HCT116 (cell line): ENCODE measurements at regions not wholly inside any gene's neighbourhood (a gene's known extent, or its start where the extent isn't known, plus 50 kb on each side); places are given as distances from the start of the nearest gene placed in this dataset.

ENCODE experiments used
- ATAC-seq: fragments of 200-7000 bp; cut with Tn5 transposase; 2 replicates; pipeline ENCODE4 v1.9.1; 2020; ENCODE audit warnings: mild to moderate bottlenecking, moderate library complexity
- BruUV-seq: library from RNA; stranded (reverse); fragments of 400-500 nt; replicated peaks from 2 replicates; lab custom pipeline; 2021; lab: Mats Ljungman, UMichigan
- CTCF ChIA-PET: fragments of 300-600 bp; sonication (Branson Sonifier 250); formaldehyde crosslinking; loops from one replicate; lab custom pipeline; 2021; ENCODE audit warnings: antibody characterized with exemption; lab: Charles Lee
- POLR2A ChIA-PET: fragments of 300-600, 350-600 bp; sonication (Branson Sonifier 250); formaldehyde crosslinking; loops from one replicate; lab custom pipeline; 2021; ENCODE audit warnings: antibody characterized with exemption; lab: Charles Lee
- RAD21 ChIA-PET, 2 experiments: fragments of 300-600 bp; sonication (Branson Sonifier 250); formaldehyde crosslinking; loops; one replicate each; lab custom pipeline; 2023; ENCODE audit warnings: low total read pairs in 2 of 2; ENCODE audit not compliant: uncharacterized antibody in 2 of 2, unreplicated experiment in 2 of 2, low non-redundant PET in 1 of 2; lab: Charles Lee
- DNase-seq: peaks from one replicate; pipeline ENCODE4 v3.0.0-alpha.2; 2010; ENCODE audit warnings: low read depth, low spot score
- H2AFZ ChIP-seq: fragments of 200-600 bp; shearing (Covaris generic), sonication (generic); 2 replicates; pipeline ENCODE4 v1.6.1; 2017; ENCODE audit warnings: low read depth, mixed run types, mixed read lengths, antibody characterized with exemption, low read length; ENCODE audit not compliant: poor library complexity, severe bottlenecking
- H3K27ac ChIP-seq: 2 replicates; pipeline ENCODE4 v1.5.1; 2012; ENCODE audit warnings: low read depth, low read length
- H3K27me3 ChIP-seq: fragments of 200-600 bp; sonication (generic); 2 replicates; pipeline ENCODE4 v1.6.1; 2016; ENCODE audit warnings: mixed run types, low read length, mixed read lengths; ENCODE audit not compliant: insufficient read depth
- H3K36me3 ChIP-seq, 2 experiments: fragments of 200-500 bp in 1 of 2; fragments of 200-600 bp in 1 of 2; sonication (Bioruptor generic) in 1 of 2; sonication (generic) in 1 of 2; 2 replicates each; pipeline versions ENCODE4 v1.5.1 to v1.6.1; 2014 to 2016; ENCODE audit warnings: low read length in 2 of 2, inconsistent platforms in 1 of 2, mixed read lengths in 1 of 2, mixed run types in 1 of 2; ENCODE audit not compliant: insufficient read depth in 2 of 2, control insufficient read depth in 1 of 2
- H3K4me1 ChIP-seq, 2 experiments: fragments of 200-600 bp in 1 of 2; sonication (generic) in 1 of 2; 2 replicates each; pipeline versions ENCODE4 v1.5.1 to v1.6.1; 2012 to 2017; ENCODE audit warnings: low read length in 2 of 2, inconsistent platforms in 1 of 2, mild to moderate bottlenecking in 1 of 2, mixed read lengths in 1 of 2, mixed run types in 1 of 2, moderate library complexity in 1 of 2; ENCODE audit not compliant: insufficient read depth in 2 of 2, control insufficient read depth in 1 of 2
- H3K4me2 ChIP-seq: fragments of 200-600 bp; sonication (generic); 2 replicates; pipeline ENCODE4 v1.6.1; 2017; ENCODE audit warnings: mixed run types, low read length, mixed read lengths
- H3K4me3 ChIP-seq, 2 experiments: fragments of 200-600 bp in 1 of 2; sonication (generic) in 1 of 2; replicated peaks in 1 of 2; 2 replicates each; pipeline ENCODE4 v1.5.1; 2011 to 2016; ENCODE audit warnings: low read length in 2 of 2, control low read depth in 1 of 2, low read depth in 1 of 2, mild to moderate bottlenecking in 1 of 2, mixed read lengths in 1 of 2, mixed run types in 1 of 2
- H3K79me2 ChIP-seq: fragments of 200-600 bp; sonication (generic); 2 replicates; pipeline ENCODE4 v1.6.1; 2017; ENCODE audit warnings: mild to moderate bottlenecking, mixed run types, low read length, moderate library complexity, mixed read lengths; ENCODE audit not compliant: insufficient read depth
- H3K9ac ChIP-seq: fragments of 200-600 bp; sonication (generic); 2 replicates; pipeline ENCODE4 v1.6.1; 2016; ENCODE audit warnings: low read length, mixed read lengths
- H3K9me2 ChIP-seq: fragments of 200-600 bp; sonication (generic), shearing (Covaris generic); 2 replicates; pipeline ENCODE4 v1.6.1; 2017; ENCODE audit warnings: mixed run types, mild to moderate bottlenecking, moderate library complexity; ENCODE audit not compliant: insufficient read depth
- H3K9me3 ChIP-seq, 2 experiments: fragments of 200-500 bp in 1 of 2; fragments of 200-600 bp in 1 of 2; sonication (Bioruptor generic) in 1 of 2; sonication (generic) in 1 of 2; 2 replicates each; pipeline ENCODE4 v1.6.1; 2014 to 2017; ENCODE audit warnings: low read length in 2 of 2, mixed read lengths in 2 of 2, inconsistent platforms in 1 of 2, low read depth in 1 of 2, mild to moderate bottlenecking in 1 of 2, mixed run types in 1 of 2, moderate library complexity in 1 of 2; ENCODE audit not compliant: control insufficient read depth in 1 of 2, insufficient read depth in 1 of 2
- H4K20me1 ChIP-seq: fragments of 200-600 bp; sonication (generic), shearing (Covaris generic); 2 replicates; pipeline ENCODE4 v1.6.1; 2017; ENCODE audit warnings: mixed run types, mild to moderate bottlenecking, moderate library complexity; ENCODE audit not compliant: insufficient read depth
- EGR1 ChIP-seq: IDR thresholded peaks from 2 replicates; pipeline ENCODE4 v1.6.1; 2012; ENCODE audit warnings: low read depth
- FOSL1 ChIP-seq: IDR thresholded peaks from 2 replicates; pipeline ENCODE4 v1.6.1; 2012; ENCODE audit warnings: low read depth
- JUND ChIP-seq: IDR thresholded peaks from 2 replicates; pipeline ENCODE4 v1.6.1; 2012
- SIN3A ChIP-seq: IDR thresholded peaks from 2 replicates; pipeline ENCODE4 v1.6.1; 2012; ENCODE audit warnings: low read depth
- SP1 ChIP-seq: IDR thresholded peaks from 2 replicates; pipeline ENCODE4 v1.6.1; 2012; ENCODE audit warnings: low read depth
- YY1 ChIP-seq: IDR thresholded peaks from 2 replicates; pipeline ENCODE4 v1.6.1; 2011; ENCODE audit warnings: low read length, low read depth, moderate library complexity, mild to moderate bottlenecking; ENCODE audit not compliant: insufficient replicate concordance; ENCODE audit errors: extremely low read depth
- intact Hi-C: fragments of 100-400 bp; cut with micrococcal nuclease; formaldehyde crosslinking; loops from 2 replicates; pipeline ENCODE4 v1.10.0; 2022
- TF ChIP-seq, protein P1 (sequence below): IDR thresholded peaks from 2 replicates; pipeline ENCODE4 v1.6.1; 2012; ENCODE audit warnings: low read depth

DNA sequence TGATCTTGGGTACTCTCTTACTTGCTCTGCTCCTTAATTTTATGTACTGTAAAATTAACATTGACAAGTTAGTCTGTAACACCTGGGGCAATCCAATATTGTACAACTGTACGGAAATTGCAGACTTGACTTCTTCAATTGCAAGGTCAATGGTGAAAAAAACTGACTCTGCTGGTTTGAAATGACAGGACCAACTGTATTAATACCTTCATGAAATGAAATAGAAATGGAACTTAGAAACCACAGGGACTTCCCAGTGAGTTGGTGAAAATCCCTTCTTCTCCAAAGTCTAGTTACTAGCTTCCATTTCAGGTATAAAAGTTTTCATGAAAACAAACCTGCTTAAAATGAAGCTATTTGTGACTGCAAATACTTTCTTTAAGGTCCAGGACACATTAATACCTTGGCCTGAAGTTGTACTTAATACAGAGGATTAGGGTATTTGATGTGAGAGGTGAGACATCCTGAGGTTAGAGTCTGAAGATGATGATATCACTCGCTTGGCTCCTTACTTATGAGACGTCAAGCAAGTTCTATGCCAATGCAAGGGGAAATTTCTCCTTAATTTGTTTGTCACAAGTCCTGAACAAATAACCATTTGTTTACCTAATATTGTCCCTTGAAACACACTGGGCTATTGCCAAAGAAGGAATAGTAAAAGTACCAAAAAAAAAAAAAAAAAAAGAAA, 226.2 kb upstream of the TP63 start:
- CTCF ChIA-PET: no interaction called here
- intact Hi-C loops: no loop called here

More for the DNA sequence above, 226.2 kb upstream of the TP63 start:
- RAD21 ChIA-PET: no interaction called here
- ATAC-seq (no peak), DNase-seq (no peak)
- no TSS peak for BruUV-seq
- Histone ChIP-seq H3K9me2 (no peaks in the 10 kb centered on the region), H3K4me2 (no peak overlapping the region), H2AFZ (no peak overlapping the region), H3K36me3 (no peaks in the 10 kb centered on the region), H3K79me2 (no peaks in the 10 kb centered on the region)
- POLR2A ChIA-PET: no interaction called here
- TF ChIP-seq EGR1 (no peak), JUND (no peak), SIN3A (no peak), FOSL1 (no peak), SP1 (no peak), YY1 (no peak)
- TF ChIP-seq, protein P1, sequence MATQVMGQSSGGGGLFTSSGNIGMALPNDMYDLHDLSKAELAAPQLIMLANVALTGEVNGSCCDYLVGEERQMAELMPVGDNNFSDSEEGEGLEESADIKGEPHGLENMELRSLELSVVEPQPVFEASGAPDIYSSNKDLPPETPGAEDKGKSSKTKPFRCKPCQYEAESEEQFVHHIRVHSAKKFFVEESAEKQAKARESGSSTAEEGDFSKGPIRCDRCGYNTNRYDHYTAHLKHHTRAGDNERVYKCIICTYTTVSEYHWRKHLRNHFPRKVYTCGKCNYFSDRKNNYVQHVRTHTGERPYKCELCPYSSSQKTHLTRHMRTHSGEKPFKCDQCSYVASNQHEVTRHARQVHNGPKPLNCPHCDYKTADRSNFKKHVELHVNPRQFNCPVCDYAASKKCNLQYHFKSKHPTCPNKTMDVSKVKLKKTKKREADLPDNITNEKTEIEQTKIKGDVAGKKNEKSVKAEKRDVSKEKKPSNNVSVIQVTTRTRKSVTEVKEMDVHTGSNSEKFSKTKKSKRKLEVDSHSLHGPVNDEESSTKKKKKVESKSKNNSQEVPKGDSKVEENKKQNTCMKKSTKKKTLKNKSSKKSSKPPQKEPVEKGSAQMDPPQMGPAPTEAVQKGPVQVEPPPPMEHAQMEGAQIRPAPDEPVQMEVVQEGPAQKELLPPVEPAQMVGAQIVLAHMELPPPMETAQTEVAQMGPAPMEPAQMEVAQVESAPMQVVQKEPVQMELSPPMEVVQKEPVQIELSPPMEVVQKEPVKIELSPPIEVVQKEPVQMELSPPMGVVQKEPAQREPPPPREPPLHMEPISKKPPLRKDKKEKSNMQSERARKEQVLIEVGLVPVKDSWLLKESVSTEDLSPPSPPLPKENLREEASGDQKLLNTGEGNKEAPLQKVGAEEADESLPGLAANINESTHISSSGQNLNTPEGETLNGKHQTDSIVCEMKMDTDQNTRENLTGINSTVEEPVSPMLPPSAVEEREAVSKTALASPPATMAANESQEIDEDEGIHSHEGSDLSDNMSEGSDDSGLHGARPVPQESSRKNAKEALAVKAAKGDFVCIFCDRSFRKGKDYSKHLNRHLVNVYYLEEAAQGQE: no peak
- TF ChIP-seq, all 23 proteins: peak for 0
- Histone ChIP-seq H3K4me1 (no peaks in the 10 kb centered on the region), H3K9ac (no peak overlapping the region), H3K4me3 (no peak overlapping the region), H3K27me3 (no peaks in the 10 kb centered on the region), H3K27ac (no peak overlapping the region), H4K20me1 (no peaks in the 10 kb centered on the region), H3K9me3 (no peaks in the 10 kb centered on the region)
